ENCODE measurements at regions not wholly inside any gene's neighbourhood (a gene's known extent, or its start where the extent isn't known, plus 50 kb on each side); places are given as distances from the start of the nearest gene placed in this dataset.

DNA sequence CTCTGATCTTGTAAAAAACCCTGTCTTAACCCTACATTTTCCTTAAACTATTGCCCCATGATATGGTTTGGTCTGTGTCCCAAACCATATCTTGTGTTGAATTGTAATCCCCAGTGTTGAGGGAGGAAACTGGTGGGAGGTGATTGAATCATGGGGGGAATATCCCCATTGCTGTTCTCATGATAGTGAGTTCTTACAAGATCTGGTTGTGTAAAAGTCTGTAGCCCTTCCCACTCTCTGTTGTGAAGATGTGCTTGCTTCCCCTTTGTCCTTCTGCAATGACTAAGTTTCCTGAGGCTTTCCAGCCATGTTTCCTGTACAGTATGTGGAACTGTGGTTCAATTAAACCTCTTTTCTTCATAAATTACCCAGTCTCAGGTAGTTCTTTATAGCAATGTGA lies 881.4 kb downstream of the DIPK2A start:
- TF ChIP-seq, protein P1, sequence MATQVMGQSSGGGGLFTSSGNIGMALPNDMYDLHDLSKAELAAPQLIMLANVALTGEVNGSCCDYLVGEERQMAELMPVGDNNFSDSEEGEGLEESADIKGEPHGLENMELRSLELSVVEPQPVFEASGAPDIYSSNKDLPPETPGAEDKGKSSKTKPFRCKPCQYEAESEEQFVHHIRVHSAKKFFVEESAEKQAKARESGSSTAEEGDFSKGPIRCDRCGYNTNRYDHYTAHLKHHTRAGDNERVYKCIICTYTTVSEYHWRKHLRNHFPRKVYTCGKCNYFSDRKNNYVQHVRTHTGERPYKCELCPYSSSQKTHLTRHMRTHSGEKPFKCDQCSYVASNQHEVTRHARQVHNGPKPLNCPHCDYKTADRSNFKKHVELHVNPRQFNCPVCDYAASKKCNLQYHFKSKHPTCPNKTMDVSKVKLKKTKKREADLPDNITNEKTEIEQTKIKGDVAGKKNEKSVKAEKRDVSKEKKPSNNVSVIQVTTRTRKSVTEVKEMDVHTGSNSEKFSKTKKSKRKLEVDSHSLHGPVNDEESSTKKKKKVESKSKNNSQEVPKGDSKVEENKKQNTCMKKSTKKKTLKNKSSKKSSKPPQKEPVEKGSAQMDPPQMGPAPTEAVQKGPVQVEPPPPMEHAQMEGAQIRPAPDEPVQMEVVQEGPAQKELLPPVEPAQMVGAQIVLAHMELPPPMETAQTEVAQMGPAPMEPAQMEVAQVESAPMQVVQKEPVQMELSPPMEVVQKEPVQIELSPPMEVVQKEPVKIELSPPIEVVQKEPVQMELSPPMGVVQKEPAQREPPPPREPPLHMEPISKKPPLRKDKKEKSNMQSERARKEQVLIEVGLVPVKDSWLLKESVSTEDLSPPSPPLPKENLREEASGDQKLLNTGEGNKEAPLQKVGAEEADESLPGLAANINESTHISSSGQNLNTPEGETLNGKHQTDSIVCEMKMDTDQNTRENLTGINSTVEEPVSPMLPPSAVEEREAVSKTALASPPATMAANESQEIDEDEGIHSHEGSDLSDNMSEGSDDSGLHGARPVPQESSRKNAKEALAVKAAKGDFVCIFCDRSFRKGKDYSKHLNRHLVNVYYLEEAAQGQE (IDR thresholded peaks at IDR 0.05; ENCODE audit: borderline replicate concordance): no peak
- TF ChIP-seq EZH2 (IDR thresholded peaks at IDR 0.05; ENCODE audit: borderline replicate concordance, insufficient read depth, low read length, poor library complexity, severe bottlenecking) (no peak), POLR2AphosphoS5 (IDR thresholded peaks at IDR 0.05) (no peak)
